PC-3 (cell line): ENCODE measurements at regions not wholly inside any gene's neighbourhood (a gene's known extent, or its start where the extent isn't known, plus 50 kb on each side); places are given as distances from the start of the nearest gene placed in this dataset.

Experiments
- EZH2 ChIP-seq: fragments of 300-600 bp; sonication (generic); IDR thresholded peaks from one replicate; pipeline ENCODE4 v1.6.1; 2017; ENCODE audit warnings: antibody characterized with exemption, mild to moderate bottlenecking, low read length; ENCODE audit not compliant: unreplicated experiment
- TF ChIP-seq, protein P1 (sequence below): fragments of 300-600 bp; sonication (generic); conservative IDR thresholded peaks from 2 replicates; pipeline ENCODE4 v1.5.1; 2017; ENCODE audit warnings: antibody characterized with exemption, low read depth, mild to moderate bottlenecking, low read length

DNA sequence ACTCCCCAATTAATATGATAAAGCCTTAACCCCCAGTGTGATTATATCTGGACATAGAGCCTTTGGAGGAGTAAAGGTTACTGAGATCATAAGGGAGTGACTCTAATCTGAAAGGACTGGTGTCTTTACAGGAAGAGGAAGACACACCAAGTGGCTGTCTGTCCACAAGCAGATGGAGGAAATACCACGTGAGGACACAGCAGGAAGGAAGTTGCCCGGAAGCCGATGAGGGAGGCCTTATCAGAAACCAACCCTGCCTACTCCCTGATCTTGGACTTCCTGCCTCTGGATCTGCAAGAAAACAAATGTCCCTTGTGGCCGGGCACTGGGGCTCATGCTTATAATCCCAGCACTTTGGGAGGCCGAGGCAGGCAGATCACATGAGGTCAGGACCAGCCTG is 110.3 kb upstream of the CHRM3 start:
- TF ChIP-seq, protein P1, sequence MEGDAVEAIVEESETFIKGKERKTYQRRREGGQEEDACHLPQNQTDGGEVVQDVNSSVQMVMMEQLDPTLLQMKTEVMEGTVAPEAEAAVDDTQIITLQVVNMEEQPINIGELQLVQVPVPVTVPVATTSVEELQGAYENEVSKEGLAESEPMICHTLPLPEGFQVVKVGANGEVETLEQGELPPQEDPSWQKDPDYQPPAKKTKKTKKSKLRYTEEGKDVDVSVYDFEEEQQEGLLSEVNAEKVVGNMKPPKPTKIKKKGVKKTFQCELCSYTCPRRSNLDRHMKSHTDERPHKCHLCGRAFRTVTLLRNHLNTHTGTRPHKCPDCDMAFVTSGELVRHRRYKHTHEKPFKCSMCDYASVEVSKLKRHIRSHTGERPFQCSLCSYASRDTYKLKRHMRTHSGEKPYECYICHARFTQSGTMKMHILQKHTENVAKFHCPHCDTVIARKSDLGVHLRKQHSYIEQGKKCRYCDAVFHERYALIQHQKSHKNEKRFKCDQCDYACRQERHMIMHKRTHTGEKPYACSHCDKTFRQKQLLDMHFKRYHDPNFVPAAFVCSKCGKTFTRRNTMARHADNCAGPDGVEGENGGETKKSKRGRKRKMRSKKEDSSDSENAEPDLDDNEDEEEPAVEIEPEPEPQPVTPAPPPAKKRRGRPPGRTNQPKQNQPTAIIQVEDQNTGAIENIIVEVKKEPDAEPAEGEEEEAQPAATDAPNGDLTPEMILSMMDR = no peak
- no peak for TF ChIP-seq EZH2
